HG03103 (cell line): ENCODE measurements at regions not wholly inside any gene's neighbourhood (a gene's known extent, or its start where the extent isn't known, plus 50 kb on each side); places are given as distances from the start of the nearest gene placed in this dataset.

Source experiments
- ATAC-seq: cut with Tn5 transposase; IDR thresholded peaks from one replicate; pipeline ENCODE4 v1.9.1; 2021; ENCODE audit warnings: low read depth; ENCODE audit not compliant: unreplicated experiment

- ATAC-seq = no peak
Observed at GRCh38 chr3:115438799-115439198, 184.5 kb upstream of the GAP43 start.

GRCh38 chr3:115445559-115445958 is 177.8 kb upstream of the GAP43 start:
- ATAC-seq = no peak

- ATAC-seq = no peak
Observed at GRCh38 chr3:115448851-115449250, 174.5 kb upstream of the GAP43 start.

GRCh38 chr3:115450036-115450435 is 173.3 kb upstream of the GAP43 start:
- no peak for ATAC-seq

GRCh38 chr3:115464036-115464435 is 159.3 kb upstream of the GAP43 start:
- ATAC-seq = no peak

GRCh38 chr3:115469649-115470048 is 153.7 kb upstream of the GAP43 start:
- ATAC-seq = no peak

GRCh38 chr3:115470254-115470653 is 153.1 kb upstream of the GAP43 start:
- ATAC-seq = no peak

- no peak for ATAC-seq
Observed at GRCh38 chr3:115475178-115476041, 147.9 kb upstream of the GAP43 start.

- ATAC-seq = no peak
Observed at GRCh38 chr3:115476472-115476871, 146.8 kb upstream of the GAP43 start.

GRCh38 chr3:115478359-115478758 is 145.0 kb upstream of the GAP43 start:
- ATAC-seq = no peak

GRCh38 chr3:115486880-115487279 is 136.4 kb upstream of the GAP43 start:
- ATAC-seq = no peak

- ATAC-seq = no peak
Observed at GRCh38 chr3:115487968-115488367, 135.3 kb upstream of the GAP43 start.

- no peak for ATAC-seq
Observed at GRCh38 chr3:115488409-115488808, 134.9 kb upstream of the GAP43 start.

- no peak for ATAC-seq
Observed at GRCh38 chr3:115494826-115495225, 128.5 kb upstream of the GAP43 start.

- ATAC-seq = no peak
Observed at GRCh38 chr3:115498421-115498820, 124.9 kb upstream of the GAP43 start.

- no peak for ATAC-seq
Observed at GRCh38 chr3:115498898-115499297, 124.4 kb upstream of the GAP43 start.

- ATAC-seq = no peak
Observed at GRCh38 chr3:115499666-115500065, 123.6 kb upstream of the GAP43 start.

- ATAC-seq = no peak
Observed at GRCh38 chr3:115500795-115501194, 122.5 kb upstream of the GAP43 start.

- ATAC-seq = no peak
Observed at GRCh38 chr3:115502128-115502527, 121.2 kb upstream of the GAP43 start.

- ATAC-seq = no peak
Observed at GRCh38 chr3:115503394-115503793, 119.9 kb upstream of the GAP43 start.

GRCh38 chr3:115508562-115508961 is 114.7 kb upstream of the GAP43 start:
- ATAC-seq = no peak

GRCh38 chr3:115512565-115513415 is 110.5 kb upstream of the GAP43 start:
- no peak for ATAC-seq
